ENCODE measurements at regions not wholly inside any gene's neighbourhood (a gene's known extent, or its start where the extent isn't known, plus 50 kb on each side); places are given as distances from the start of the nearest gene placed in this dataset.

- no peaks in the 10 kb centered on the region for H3K27me3 ChIP-seq (replicated peaks)
- no peak for DNase-seq
- H3K4me3 ChIP-seq (ENCODE audit: low read depth, low read length) = no peak overlapping the region
- no peak for TF ChIP-seq CTCF (IDR thresholded peaks at IDR 0.05; ENCODE audit: low read depth, low read length, missing control alignments)
- no peak overlapping the region for H3K27ac ChIP-seq
- in situ Hi-C loops (cut with HindIII; ENCODE audit: low pct_ligation_motif_present, low sequenced_read_pairs) = loop anchor here (25.0 kb wide), 1 partner anchor 320 kb away; no protein-coding TSS in a partner anchor
- H3K36me3 ChIP-seq (replicated peaks) = no peaks in the 10 kb centered on the region
Measured at GRCh38 chr4:183842129-183842528, 63.0 kb upstream of the STOX2 start.

- DNase-seq = no peak
- in situ Hi-C loops (cut with HindIII; ENCODE audit: low pct_ligation_motif_present, low sequenced_read_pairs) = loop anchor here (25.0 kb wide), 1 partner anchor 319 kb away; no protein-coding TSS in a partner anchor
- no peaks in the 10 kb centered on the region for H3K27me3 ChIP-seq (replicated peaks)
- no peak overlapping the region for H3K27ac ChIP-seq
- H3K4me3 ChIP-seq (ENCODE audit: low read depth, low read length) = no peak overlapping the region
- TF ChIP-seq CTCF (IDR thresholded peaks at IDR 0.05; ENCODE audit: low read depth, low read length, missing control alignments) = no peak
- H3K36me3 ChIP-seq (replicated peaks) = no peaks in the 10 kb centered on the region
Measured at GRCh38 chr4:183843248-183843671, 61.8 kb upstream of the STOX2 start.

GRCh38 chr4:183846951-183847350 is 58.2 kb upstream of the STOX2 start:
- H3K27ac ChIP-seq = no peak overlapping the region
- H3K4me3 ChIP-seq (ENCODE audit: low read depth, low read length) = no peak overlapping the region
- no peaks in the 10 kb centered on the region for H3K27me3 ChIP-seq (replicated peaks)
- in situ Hi-C loops (cut with HindIII; ENCODE audit: low pct_ligation_motif_present, low sequenced_read_pairs) = loop anchor here (25.0 kb wide), 1 partner anchor 315 kb away; no protein-coding TSS in a partner anchor
- TF ChIP-seq CTCF (IDR thresholded peaks at IDR 0.05; ENCODE audit: low read depth, low read length, missing control alignments) = no peak
- no peak for DNase-seq
- H3K36me3 ChIP-seq (replicated peaks) = no peaks in the 10 kb centered on the region

GRCh38 chr4:183848805-183849204 is 56.3 kb upstream of the STOX2 start:
- no peak for DNase-seq
- no peaks in the 10 kb centered on the region for H3K36me3 ChIP-seq (replicated peaks)
- in situ Hi-C loops (cut with HindIII; ENCODE audit: low pct_ligation_motif_present, low sequenced_read_pairs) = loop anchor here (25.0 kb wide), 1 partner anchor 313 kb away; no protein-coding TSS in a partner anchor

GRCh38 chr4:183852910-183853547 is 52.1 kb upstream of the STOX2 start:
- no peak for TF ChIP-seq CTCF (IDR thresholded peaks at IDR 0.05; ENCODE audit: low read depth, low read length, missing control alignments)
- no peak for DNase-seq
- Histone ChIP-seq H3K27ac (no peak overlapping the region), H3K27me3 (replicated peaks) (no peaks in the 10 kb centered on the region), H3K4me3 (ENCODE audit: low read depth, low read length) (no peak overlapping the region), H3K36me3 (replicated peaks) (no peaks in the 10 kb centered on the region)
- in situ Hi-C loops (cut with HindIII; ENCODE audit: low pct_ligation_motif_present, low sequenced_read_pairs) = no loop called here

More at GRCh38 chr4:183848805-183849204, 56.3 kb upstream of the STOX2 start:
- no peak for TF ChIP-seq CTCF (IDR thresholded peaks at IDR 0.05; ENCODE audit: low read depth, low read length, missing control alignments)
- H3K27me3 ChIP-seq (replicated peaks) = no peaks in the 10 kb centered on the region
- H3K4me3 ChIP-seq (ENCODE audit: low read depth, low read length) = no peak overlapping the region
- H3K27ac ChIP-seq = no peak overlapping the region

GRCh38 chr4:183853548-183853940 is 51.6 kb upstream of the STOX2 start:
- TF ChIP-seq CTCF (IDR thresholded peaks at IDR 0.05; ENCODE audit: low read depth, low read length, missing control alignments) = no peak
- no peak overlapping the region for H3K27ac ChIP-seq
- no peak for DNase-seq
- H3K4me3 ChIP-seq (ENCODE audit: low read depth, low read length) = no peak overlapping the region
- in situ Hi-C loops (cut with HindIII; ENCODE audit: low pct_ligation_motif_present, low sequenced_read_pairs) = no loop called here
- no peaks in the 10 kb centered on the region for H3K36me3 ChIP-seq (replicated peaks)
- no peaks in the 10 kb centered on the region for H3K27me3 ChIP-seq (replicated peaks)

Measured in brain microvascular endothelial cell (primary cell).